ENCODE measurements at regions not wholly inside any gene's neighbourhood (a gene's known extent, or its start where the extent isn't known, plus 50 kb on each side); places are given as distances from the start of the nearest gene placed in this dataset.

- TF ChIP-seq CTCF (IDR thresholded peaks at IDR 0.05; ENCODE audit: low read depth, low read length, poor library complexity, severe bottlenecking) = no peak
- TF ChIP-seq EZH2phosphoT487 (IDR thresholded peaks at IDR 0.05; ENCODE audit: borderline replicate concordance, low read length) = no peak
Observed at GRCh38 chr1:91138959-91139358, 117.1 kb upstream of the ZNF644 start.

All from DOHH2 (cell line).